ENCODE measurements at regions not wholly inside any gene's neighbourhood (a gene's known extent, or its start where the extent isn't known, plus 50 kb on each side); places are given as distances from the start of the nearest gene placed in this dataset.

- TF ChIP-seq MAFK (conservative IDR thresholded peaks at IDR 0.05 in 1 of 2, IDR thresholded peaks at IDR 0.05 in 1 of 2; ENCODE audit: low read length in 2 of 2) (no peak), POLR2A (IDR thresholded peaks at IDR 0.05; ENCODE audit: insufficient read depth in 1 of 2, low read depth in 2 of 2, low read length in 2 of 2) (no peak), ZNF280D (CRISPR knock-in tag; IDR thresholded peaks at IDR 0.05) (no peak)
These were observed 188.3 kb upstream of the DPT start for GRCh38 chr1:168917309-168917708.
